IPS DF 19.7 (cell line): ENCODE measurements at regions not wholly inside any gene's neighbourhood (a gene's known extent, or its start where the extent isn't known, plus 50 kb on each side); places are given as distances from the start of the nearest gene placed in this dataset.
"Not testable (repeated sequence)": the region's sequence is repeated elsewhere in the genome, so short reads cannot be mapped to it uniquely, and the experiment has no call there.

Experiments
- DNase-seq: peaks from one replicate; pipeline ENCODE4 v3.0.0-alpha.2; 2013; ENCODE audit warnings: low read depth, low spot score

GRCh38 chr1:224029286-224030025 is 84.5 kb upstream of the FBXO28 start:
- DNase-seq, result not testable (repeated sequence)

GRCh38 chr1:224028802-224029201 is 85.1 kb upstream of the FBXO28 start:
- not testable (repeated sequence) for DNase-seq

- DNase-seq, result not testable (repeated sequence)
These were observed 90.8 kb upstream of the FBXO28 start for GRCh38 chr1:224023122-224023521.

- DNase-seq, result not testable (repeated sequence)
These were observed 91.5 kb upstream of the FBXO28 start for GRCh38 chr1:224022249-224022970.

GRCh38 chr1:224019866-224020265 is 94.0 kb upstream of the FBXO28 start:
- DNase-seq, result not testable (repeated sequence)

GRCh38 chr1:224015782-224016181 is 98.1 kb upstream of the FBXO28 start:
- not testable (repeated sequence) for DNase-seq

- DNase-seq, result no peak
These were observed 99.6 kb upstream of the FBXO28 start for GRCh38 chr1:224014330-224014649.

GRCh38 chr1:224013626-224014329 is 100.1 kb upstream of the FBXO28 start:
- DNase-seq, result not testable (repeated sequence)

GRCh38 chr1:224012807-224013434 is 101.0 kb upstream of the FBXO28 start:
- DNase-seq, result not testable (repeated sequence)

- not testable (repeated sequence) for DNase-seq
These were observed 101.7 kb upstream of the FBXO28 start for GRCh38 chr1:224012162-224012561.

GRCh38 chr1:224011751-224012150 is 102.2 kb upstream of the FBXO28 start:
- not testable (repeated sequence) for DNase-seq

GRCh38 chr1:224011153-224011552 is 102.8 kb upstream of the FBXO28 start:
- DNase-seq, result not testable (repeated sequence)

GRCh38 chr1:224005973-224006372 is 107.9 kb upstream of the FBXO28 start:
- not testable (repeated sequence) for DNase-seq

- DNase-seq, result not testable (repeated sequence)
These were observed 109.2 kb upstream of the FBXO28 start for GRCh38 chr1:224004552-224005315.

GRCh38 chr1:224003896-224004295 is 110.0 kb upstream of the FBXO28 start:
- DNase-seq, result not testable (repeated sequence)

GRCh38 chr1:224001757-224002156 is 112.2 kb upstream of the FBXO28 start:
- not testable (repeated sequence) for DNase-seq

- not testable (repeated sequence) for DNase-seq
These were observed 114.2 kb upstream of the FBXO28 start for GRCh38 chr1:223999761-224000160.

- DNase-seq, result not testable (repeated sequence)
These were observed 115.0 kb upstream of the FBXO28 start for GRCh38 chr1:223998676-223999455.

- DNase-seq, result not testable (repeated sequence)
These were observed 117.5 kb upstream of the FBXO28 start for GRCh38 chr1:223996376-223996775.
